GM18511 (cell line): ENCODE measurements at regions not wholly inside any gene's neighbourhood (a gene's known extent, or its start where the extent isn't known, plus 50 kb on each side); places are given as distances from the start of the nearest gene placed in this dataset.
"Not testable (repeated sequence)": the region's sequence is repeated elsewhere in the genome, so short reads cannot be mapped to it uniquely, and the experiment has no call there.

Experiments used
- ATAC-seq: cut with Tn5 transposase; IDR thresholded peaks from one replicate; pipeline ENCODE4 v1.9.1; 2021; ENCODE audit warnings: mild to moderate bottlenecking, moderate library complexity; ENCODE audit not compliant: unreplicated experiment

DNA sequence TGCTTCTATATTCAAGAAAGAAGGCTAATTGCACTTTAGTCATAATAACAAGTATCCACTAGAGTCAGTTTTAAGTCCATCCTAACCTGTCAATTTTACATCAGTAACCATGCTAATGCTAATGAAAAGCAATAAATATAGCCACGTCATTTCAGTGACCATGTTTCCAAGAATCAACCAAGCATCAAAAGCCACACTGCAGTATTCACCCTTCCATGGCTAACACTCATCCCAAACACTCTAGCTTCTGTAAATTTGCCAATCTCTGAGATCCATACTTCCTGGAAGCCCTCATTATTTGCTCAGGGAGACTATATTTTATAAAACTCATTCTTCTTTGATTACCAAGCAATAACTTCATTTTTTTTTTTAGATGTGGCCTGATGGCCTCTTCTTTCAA is 712.0 kb downstream of the CETN3 start:
- ATAC-seq: no peak

- ATAC-seq: no peak
Observed at GRCh38 chr5:89695371-89695770, 714.2 kb downstream of the CETN3 start.

- ATAC-seq: no peak
Observed at GRCh38 chr5:89694026-89694550, 715.5 kb downstream of the CETN3 start.

DNA sequence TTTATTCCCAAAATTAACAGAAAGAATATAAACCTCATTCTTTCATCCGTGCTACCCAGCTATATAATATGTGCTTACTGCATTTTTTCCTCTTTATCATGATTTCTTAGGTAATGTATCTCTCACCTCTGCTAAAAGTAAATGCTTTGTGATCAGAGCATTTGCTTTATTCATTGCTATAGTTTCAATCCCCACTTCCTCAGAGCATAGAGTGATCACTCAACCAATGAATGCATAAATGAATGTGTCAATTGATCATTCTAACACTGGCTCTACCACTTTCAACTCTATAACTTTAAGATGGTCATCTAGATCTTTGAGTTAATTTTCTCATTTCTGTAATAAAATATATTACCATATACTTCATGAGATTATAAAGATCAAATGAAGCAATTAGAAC is 719.2 kb downstream of the CETN3 start:
- ATAC-seq: peak; percentile 64

GRCh38 chr5:89686081-89686765 is 723.3 kb downstream of the CETN3 start:
- no peak for ATAC-seq

DNA sequence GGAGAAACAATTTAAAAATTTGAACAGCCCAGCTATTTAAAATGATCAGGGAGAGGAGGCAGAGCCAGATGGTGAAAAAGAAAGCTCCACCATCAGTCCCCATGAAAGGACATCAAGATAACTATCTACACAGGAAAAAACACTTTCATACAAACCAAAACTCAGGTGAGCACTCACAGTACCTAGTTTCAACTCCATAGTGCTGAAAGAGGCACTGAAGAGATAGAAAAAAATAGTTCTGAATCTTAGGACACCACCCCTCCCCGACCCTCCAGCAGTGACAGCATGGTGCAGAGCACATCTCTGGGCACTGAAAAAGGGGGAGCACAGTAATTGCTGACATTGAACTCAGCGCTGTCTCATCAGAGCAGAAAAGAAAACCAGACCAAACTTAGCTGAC is 732.9 kb downstream of the CETN3 start:
- no peak for ATAC-seq

GRCh38 chr5:89673019-89673418 is 736.5 kb downstream of the CETN3 start:
- ATAC-seq: no peak

GRCh38 chr5:89668821-89669220 is 740.7 kb downstream of the CETN3 start:
- ATAC-seq: no peak

- ATAC-seq: no peak
Observed at GRCh38 chr5:89662499-89662898, 747.1 kb downstream of the CETN3 start.

DNA sequence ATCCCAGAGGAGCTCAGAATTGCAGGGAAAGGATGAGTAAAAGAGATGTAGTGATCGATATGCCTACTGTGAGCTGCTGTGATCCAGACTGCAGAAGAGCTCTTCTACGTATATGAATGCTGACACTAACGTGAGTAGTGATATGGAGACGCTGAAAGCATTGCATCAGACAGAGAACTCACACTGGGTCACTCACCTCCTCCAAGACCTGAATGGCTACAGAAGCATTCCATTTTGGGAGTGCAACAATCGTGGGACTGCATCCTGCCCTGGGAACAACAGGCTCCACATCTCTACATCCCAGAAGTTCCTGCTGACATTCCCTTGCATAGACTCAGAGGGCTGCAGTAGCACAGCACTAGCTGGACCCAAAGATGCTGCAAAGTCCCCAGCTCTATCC is 755.9 kb upstream of the MEF2C start:
- no peak for ATAC-seq

- ATAC-seq: not testable (repeated sequence)
Observed at GRCh38 chr5:89634176-89634575, 751.2 kb upstream of the MEF2C start.

- not testable (repeated sequence) for ATAC-seq
Observed at GRCh38 chr5:89630064-89630463, 747.1 kb upstream of the MEF2C start.

DNA sequence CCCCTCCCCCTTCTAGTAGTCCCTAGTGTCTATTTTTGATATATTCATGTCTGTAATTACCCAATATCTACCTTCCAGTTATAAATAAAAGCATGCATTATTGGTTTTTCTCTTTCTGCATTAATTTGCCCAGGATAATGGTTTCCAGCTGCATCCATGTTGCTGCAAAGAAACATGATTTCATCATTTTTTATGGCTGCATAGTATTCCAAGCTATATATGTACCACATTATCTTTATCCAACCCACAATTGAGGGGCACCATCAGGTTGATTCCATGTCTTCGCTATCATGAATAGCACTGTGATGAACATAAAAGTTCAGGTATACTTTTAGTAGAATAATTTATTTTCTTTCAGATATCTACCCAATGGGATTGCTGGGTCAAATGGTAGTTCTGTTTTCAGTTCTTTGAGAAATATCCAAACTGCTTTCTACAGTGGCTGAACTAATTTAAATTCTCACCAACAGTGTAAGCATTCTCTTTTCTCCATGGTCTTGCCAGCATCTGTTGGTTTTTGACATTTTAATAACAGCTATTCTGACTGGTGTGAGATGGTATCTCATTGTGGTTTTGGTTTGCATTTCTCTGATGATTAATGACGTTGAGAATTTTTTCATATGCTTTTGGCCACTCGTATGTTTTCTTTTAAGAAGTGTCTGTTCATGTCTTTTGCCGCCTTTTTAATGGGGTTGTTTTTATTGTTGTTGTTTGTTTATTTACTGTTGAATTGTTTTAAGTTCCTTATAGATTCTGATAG is 746.1 kb upstream of the MEF2C start:
- no peak for ATAC-seq

DNA sequence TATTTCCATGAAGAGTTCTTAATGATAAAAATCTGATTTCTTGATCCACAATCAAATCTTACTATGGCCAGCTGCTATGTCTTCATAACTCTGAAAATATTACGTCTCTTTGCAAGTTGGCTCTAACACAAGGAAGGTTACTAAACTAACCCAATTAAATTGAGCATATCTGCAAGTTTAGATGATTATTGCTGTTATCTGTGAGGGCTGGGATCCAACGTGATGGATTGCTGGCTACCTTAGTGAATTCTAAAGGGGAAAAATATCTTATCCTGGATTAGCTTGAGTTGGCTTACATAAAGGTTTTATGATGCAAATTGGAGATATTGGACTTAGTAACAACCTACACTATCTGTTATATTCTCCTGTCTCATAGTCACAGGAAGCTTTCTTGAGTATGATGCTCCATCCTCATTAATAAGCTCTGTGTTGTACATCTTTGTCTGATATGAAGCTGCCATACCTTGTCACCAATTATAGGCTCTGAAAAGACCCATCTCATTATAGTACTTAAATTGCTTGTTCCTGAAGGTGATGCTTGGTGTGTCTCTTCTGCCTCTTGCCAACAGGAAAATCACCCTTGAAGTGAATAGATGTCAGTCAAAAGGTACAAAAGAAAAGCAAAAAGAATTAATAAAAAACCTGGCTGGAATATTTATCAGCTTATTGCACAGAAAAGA is 733.0 kb upstream of the MEF2C start:
- ATAC-seq: no peak

DNA sequence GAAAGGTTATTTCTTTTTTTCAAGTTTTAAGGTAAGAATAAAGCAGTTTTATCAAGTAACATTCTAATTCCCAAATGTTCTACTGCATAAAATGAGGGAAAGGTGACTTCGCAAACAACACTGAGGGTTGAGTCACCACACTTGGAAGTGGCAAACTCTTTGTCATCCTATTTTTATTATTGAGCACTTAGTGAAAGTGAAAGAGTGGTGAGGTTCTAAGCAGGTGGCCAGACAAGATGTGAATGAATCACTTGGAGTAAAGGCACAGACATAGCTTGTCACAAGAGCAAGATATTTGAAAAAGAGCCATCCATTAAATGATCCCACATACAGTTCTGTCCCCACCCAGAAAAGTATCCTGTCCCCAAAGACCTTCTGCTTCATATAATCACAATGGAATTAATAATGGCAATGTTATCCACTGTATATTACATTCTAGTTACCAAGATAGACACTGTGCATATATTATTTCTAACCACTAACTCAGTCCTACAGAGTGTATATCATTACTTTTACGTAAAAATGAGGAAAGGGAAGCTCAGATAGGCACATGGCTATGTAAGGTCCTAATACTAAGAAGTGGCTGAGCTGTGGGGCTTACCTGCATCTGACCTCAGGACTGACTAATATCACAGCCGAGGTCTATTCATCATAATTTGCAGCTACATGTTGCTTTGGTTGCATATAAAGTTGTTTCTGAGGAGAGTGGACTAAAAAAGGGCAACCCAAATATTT is 730.4 kb upstream of the MEF2C start:
- peak; percentile 100 for ATAC-seq

- ATAC-seq: peak; percentile 45
Observed at GRCh38 chr5:89606939-89607534, 724.1 kb upstream of the MEF2C start.

DNA sequence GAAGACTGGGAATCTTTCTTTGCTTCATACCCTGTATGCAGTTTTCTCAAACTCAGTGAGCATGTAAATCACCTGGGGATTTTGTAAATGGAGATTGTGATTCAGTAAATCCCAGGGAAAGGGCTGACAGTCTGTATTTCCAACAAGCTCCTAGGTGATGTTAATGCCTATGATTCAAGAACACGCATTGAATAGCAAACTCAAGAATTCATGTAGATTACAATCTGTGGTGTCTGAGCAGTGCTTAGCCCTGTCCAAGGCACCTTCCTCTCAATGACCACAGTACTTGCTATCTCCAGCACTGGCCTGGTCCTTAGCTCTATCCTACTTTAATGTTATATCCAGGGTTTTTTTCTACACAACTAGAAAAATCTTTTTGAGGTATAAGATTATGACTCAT is 721.4 kb upstream of the MEF2C start:
- ATAC-seq: no peak

DNA sequence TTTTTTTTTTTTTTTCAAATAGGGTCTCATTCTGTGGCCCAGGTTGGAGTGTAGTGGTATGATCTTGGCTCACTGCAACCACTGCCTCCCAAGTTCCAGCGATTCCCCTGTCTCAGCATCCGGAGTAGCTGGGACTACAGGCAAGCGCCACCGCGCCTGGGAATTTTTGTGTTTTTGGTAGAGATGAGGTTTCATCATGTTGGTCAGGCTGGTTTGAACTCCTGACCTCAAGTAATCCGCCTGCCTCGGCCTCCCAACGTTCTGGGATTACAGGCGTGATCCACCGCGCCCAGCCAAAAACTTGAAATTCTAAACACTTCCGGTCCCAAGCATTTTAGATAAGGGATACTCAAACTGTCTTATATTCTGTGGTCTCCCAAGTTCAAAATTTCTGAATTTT is 718.9 kb upstream of the MEF2C start:
- ATAC-seq: no peak

- ATAC-seq: no peak
Observed at GRCh38 chr5:89597878-89598277, 714.9 kb upstream of the MEF2C start.

- no peak for ATAC-seq
Observed at GRCh38 chr5:89596821-89597220, 713.8 kb upstream of the MEF2C start.

DNA sequence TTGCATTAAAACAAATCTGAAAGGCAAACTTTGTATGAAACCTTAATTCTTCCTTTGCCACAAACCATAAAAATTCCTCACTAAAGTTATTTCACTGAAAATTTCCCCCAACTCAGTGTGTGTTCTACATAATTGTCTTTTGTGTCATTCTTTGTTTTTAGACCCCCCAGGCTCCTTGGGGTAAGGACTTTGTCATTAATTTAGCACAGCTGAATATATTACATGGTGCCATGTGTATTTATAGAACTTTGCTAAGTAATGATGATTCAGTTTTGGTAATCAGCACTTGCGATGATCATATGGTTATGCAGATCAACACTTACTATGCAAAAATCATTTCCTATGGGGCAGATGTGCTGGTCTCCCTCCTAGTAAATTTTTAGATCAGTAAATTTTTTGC is 712.1 kb upstream of the MEF2C start:
- ATAC-seq: no peak
